K562 (cell line): ENCODE measurements at regions not wholly inside any gene's neighbourhood (a gene's known extent, or its start where the extent isn't known, plus 50 kb on each side); places are given as distances from the start of the nearest gene placed in this dataset.

Experiments used
- CHCHD3 ChIP-seq: fragments of 250-450 bp; sonication (Bioruptor Pico); IDR thresholded peaks from 2 replicates; pipeline ENCODE4 v2.1.2; 2022; ENCODE audit warnings: mild to moderate bottlenecking
- CHD1 ChIP-seq: fragments of 200-600 bp; sonication (generic); IDR thresholded peaks from one replicate; pipeline ENCODE4 v1.6.1; 2012; ENCODE audit warnings: mild to moderate bottlenecking, moderate library complexity, low read length, inconsistent platforms
- CTCF ChIP-seq, 3 experiments: IDR thresholded peaks in 2 of 3; conservative IDR thresholded peaks in 1 of 3; 2 replicates each; pipeline ENCODE4 v1.5.1; 2011 to 2012; ENCODE audit warnings: low read length in 3 of 3, mild to moderate bottlenecking in 3 of 3, control low read depth in 2 of 3, improper control_type of control experiment in 1 of 3, inconsistent platforms in 1 of 3, low read depth in 1 of 3, mixed read lengths in 1 of 3, moderate library complexity in 1 of 3; ENCODE audit not compliant: insufficient read depth in 2 of 3
- ELK1 ChIP-seq: sonication (generic); formaldehyde crosslinking; IDR thresholded peaks from 2 replicates; pipeline ENCODE4 v1.8.1; 2022; ENCODE audit warnings: missing genetic modification reagents
- NBN ChIP-seq: fragments of 450-650 bp; IDR thresholded peaks from 2 replicates; pipeline ENCODE4 v1.6.1; 2016; ENCODE audit warnings: low read depth, mild to moderate bottlenecking
- NFYB ChIP-seq: IDR thresholded peaks from 2 replicates; pipeline ENCODE4 v1.6.1; 2011; ENCODE audit warnings: mild to moderate bottlenecking, moderate library complexity; ENCODE audit not compliant: insufficient read length; ENCODE audit errors: extremely low read depth
- SMAD2 ChIP-seq: fragments of 150-350 bp; IDR thresholded peaks from 2 replicates; pipeline ENCODE4 v1.6.1; 2014; ENCODE audit warnings: low read depth, mild to moderate bottlenecking, low read length
- ZNF384 ChIP-seq: IDR thresholded peaks from 2 replicates; pipeline ENCODE4 v1.6.1; 2012; ENCODE audit warnings: low read depth, low read length, improper control_type of control experiment
- ZNF707 ChIP-seq: fragments of 250-450 bp; sonication (Bioruptor Pico); conservative IDR thresholded peaks from 2 replicates; pipeline ENCODE4 v1.8.0; 2022; ENCODE audit warnings: inconsistent platforms, mild to moderate bottlenecking, moderate library complexity

- TF ChIP-seq CTCF (IDR thresholded peaks at IDR 0.05 in 2 of 3, conservative IDR thresholded peaks at IDR 0.05 in 1 of 3; ENCODE audit: insufficient read depth in 2 of 3, low read depth in 1 of 3, low read length in 3 of 3) (no peak), ZNF384 (no peak), CHD1 (no peak), ZNF707 (CRISPR knock-in tag) (no peak), NFYB (no peak), NBN (no peak), CHCHD3 (CRISPR knock-in tag) (no peak), SMAD2 (no peak), ELK1 (no peak)
These were observed 51.0 kb upstream of the TMEM18 start for GRCh38 chr2:728165-728564.
